ENCODE measurements at regions not wholly inside any gene's neighbourhood (a gene's known extent, or its start where the extent isn't known, plus 50 kb on each side); places are given as distances from the start of the nearest gene placed in this dataset.

DNA sequence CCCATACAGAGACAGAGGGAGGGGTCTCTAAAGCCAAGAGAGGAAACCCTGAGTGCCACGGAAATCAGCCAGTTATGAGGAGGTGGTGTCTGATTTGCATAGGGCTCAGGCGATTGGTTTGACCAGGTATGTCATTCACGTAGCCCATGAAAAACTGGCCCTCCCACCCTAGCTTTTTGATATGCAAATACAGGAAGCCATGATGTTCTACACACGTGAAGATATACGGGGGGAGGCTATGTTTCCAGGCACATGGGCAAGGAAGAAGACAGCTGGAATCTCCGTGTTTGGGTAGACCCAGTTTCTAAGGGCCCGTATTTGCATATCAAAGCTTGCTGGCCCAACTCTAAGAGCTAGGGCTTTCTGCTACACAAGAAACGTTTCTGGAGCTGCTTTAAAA is 717.8 kb upstream of the SEL1L start:
- TF ChIP-seq POLR2A (IDR thresholded peaks at IDR 0.05) (no peak), POLR2AphosphoS5 (IDR thresholded peaks at IDR 0.05) (no peak), EP300 (IDR thresholded peaks at IDR 0.05) (no peak)
- TF ChIP-seq, protein P1, sequence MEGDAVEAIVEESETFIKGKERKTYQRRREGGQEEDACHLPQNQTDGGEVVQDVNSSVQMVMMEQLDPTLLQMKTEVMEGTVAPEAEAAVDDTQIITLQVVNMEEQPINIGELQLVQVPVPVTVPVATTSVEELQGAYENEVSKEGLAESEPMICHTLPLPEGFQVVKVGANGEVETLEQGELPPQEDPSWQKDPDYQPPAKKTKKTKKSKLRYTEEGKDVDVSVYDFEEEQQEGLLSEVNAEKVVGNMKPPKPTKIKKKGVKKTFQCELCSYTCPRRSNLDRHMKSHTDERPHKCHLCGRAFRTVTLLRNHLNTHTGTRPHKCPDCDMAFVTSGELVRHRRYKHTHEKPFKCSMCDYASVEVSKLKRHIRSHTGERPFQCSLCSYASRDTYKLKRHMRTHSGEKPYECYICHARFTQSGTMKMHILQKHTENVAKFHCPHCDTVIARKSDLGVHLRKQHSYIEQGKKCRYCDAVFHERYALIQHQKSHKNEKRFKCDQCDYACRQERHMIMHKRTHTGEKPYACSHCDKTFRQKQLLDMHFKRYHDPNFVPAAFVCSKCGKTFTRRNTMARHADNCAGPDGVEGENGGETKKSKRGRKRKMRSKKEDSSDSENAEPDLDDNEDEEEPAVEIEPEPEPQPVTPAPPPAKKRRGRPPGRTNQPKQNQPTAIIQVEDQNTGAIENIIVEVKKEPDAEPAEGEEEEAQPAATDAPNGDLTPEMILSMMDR (IDR thresholded peaks at IDR 0.05) = no peak

Measured in sigmoid colon (tissue), 4 donors.